CD4-positive, alpha-beta T cell (primary cell): ENCODE measurements at regions not wholly inside any gene's neighbourhood (a gene's known extent, or its start where the extent isn't known, plus 50 kb on each side); places are given as distances from the start of the nearest gene placed in this dataset.

Experiments used
- ATAC-seq: fragments of 200-7000 bp; cut with Tn5 transposase; one replicate; pipeline ENCODE4 v1.10.0; 2022; ENCODE audit warnings: mild to moderate bottlenecking; ENCODE audit not compliant: poor library complexity
- CTCF ChIA-PET: fragments of 350-600 bp; sonication (Branson Sonifier 250); formaldehyde crosslinking; loops from one replicate; lab custom pipeline; 2021; ENCODE audit warnings: antibody characterized with exemption, inconsistent platforms; lab: Charles Lee
- POLR2A ChIA-PET: fragments of 350-600 bp; sonication (Branson Sonifier 250); formaldehyde crosslinking; loops from one replicate; lab custom pipeline; 2021; ENCODE audit warnings: antibody characterized with exemption, inconsistent platforms; lab: Charles Lee
- DNase-seq, 14 experiments: peaks; one replicate each; pipeline ENCODE4 v3.0.0-alpha.2; 2013 to 2020; ENCODE audit warnings: mixed read lengths in 2 of 14
- H3K27ac ChIP-seq, 2 donors: one replicate each; pipeline versions ENCODE4 v1.5.1 to v1.7.0; 2013; ENCODE audit warnings: low read length in 2 of 2, low read depth in 1 of 2, mild to moderate bottlenecking in 1 of 2
- H3K27me3 ChIP-seq, 2 experiments: 1 replicate in 1 of 2; 2 replicates in 1 of 2; pipeline versions ENCODE4 v1.6.1 to v1.7.0; 2013; ENCODE audit warnings: low read length in 2 of 2, control low read depth in 1 of 2, mild to moderate bottlenecking in 1 of 2, moderate library complexity in 1 of 2; ENCODE audit not compliant: insufficient read depth in 2 of 2, control insufficient read depth in 1 of 2
- H3K36me3 ChIP-seq: one replicate; pipeline ENCODE4 v1.6.1; 2013; ENCODE audit warnings: low read length, control low read depth; ENCODE audit not compliant: insufficient read depth
- H3K4me1 ChIP-seq: one replicate; pipeline ENCODE4 v1.6.1; 2013; ENCODE audit warnings: low read length, control low read depth; ENCODE audit not compliant: insufficient read depth
- H3K4me3 ChIP-seq: one replicate; pipeline ENCODE4 v1.5.1; 2013; ENCODE audit warnings: mild to moderate bottlenecking, low read length, moderate library complexity
- H3K9me3 ChIP-seq, 2 experiments: 1 replicate in 1 of 2; 2 replicates in 1 of 2; pipeline versions ENCODE4 v1.6.1 to v1.7.0; 2013; ENCODE audit warnings: low read length in 2 of 2, mild to moderate bottlenecking in 2 of 2, control low read depth in 1 of 2, moderate library complexity in 1 of 2; ENCODE audit not compliant: control insufficient read depth in 1 of 2, insufficient read depth in 1 of 2
- H3K27ac Mint-ChIP-seq: one replicate; pipeline ENCODE4 v1.8.0; 2020; ENCODE audit warnings: mixed read lengths
- H3K27me3 Mint-ChIP-seq: one replicate; pipeline ENCODE4 v1.8.0; 2021; ENCODE audit warnings: mixed read lengths
- H3K36me3 Mint-ChIP-seq: one replicate; pipeline ENCODE4 v1.8.0; 2021; ENCODE audit warnings: low read depth, mixed read lengths
- H3K4me1 Mint-ChIP-seq: one replicate; pipeline ENCODE4 v1.8.0; 2021; ENCODE audit warnings: low read depth, mixed read lengths
- H3K4me3 Mint-ChIP-seq: one replicate; pipeline ENCODE4 v1.8.0; 2020; ENCODE audit warnings: mild to moderate bottlenecking, mixed read lengths
- H3K9me3 Mint-ChIP-seq: one replicate; pipeline ENCODE4 v1.8.0; 2020; ENCODE audit warnings: mixed read lengths
- CTCF ChIP-seq: fragments of 200-600 bp; IDR thresholded peaks from one replicate; pipeline ENCODE4 v1.8.0; 2022; ENCODE audit warnings: antibody characterized with exemption, mild to moderate bottlenecking
- intact Hi-C, 2 experiments: fragments of 100-400 bp; cut with DNase I in 1 of 2; cut with micrococcal nuclease in 1 of 2; formaldehyde crosslinking; loops; one replicate each; pipeline versions ENCODE4 v1.15.1 to v1.9.0; 2023 to 2025; cut with DNase I, micrococcal nuclease

GRCh38 chr22:47284360-47284759, 521.9 kb downstream of the TBC1D22A start:
- no peaks in the 10 kb centered on the region for H3K4me1 Mint-ChIP-seq
- H3K36me3 Mint-ChIP-seq, result no peaks in the 10 kb centered on the region
- Histone ChIP-seq H3K27me3 (peaks cover 0 to 2% of the 10 kb centered on the region in 2 experiments), H3K4me3 (no peak overlapping the region), H3K4me1 (no peaks in the 10 kb centered on the region), H3K9me3 (peaks cover 0 to 13% of the 10 kb centered on the region in 2 experiments), H3K27ac (no peak overlapping the region), H3K36me3 (no peaks in the 10 kb centered on the region)
- H3K4me3 Mint-ChIP-seq, result no peak overlapping the region
- ChIA-PET CTCF (no interaction called here), POLR2A (no interaction called here)
- H3K9me3 Mint-ChIP-seq, result no peaks in the 10 kb centered on the region
- peaks cover 10% of the 10 kb centered on the region for H3K27me3 Mint-ChIP-seq
- intact Hi-C loops, result no loop called here
- ATAC-seq (no peak), DNase-seq (no peak)
- H3K27ac Mint-ChIP-seq, result no peak overlapping the region
- no peak for TF ChIP-seq CTCF

- peaks cover 0 to 2% of the 10 kb centered on the region in 2 experiments for H3K27me3 ChIP-seq
- no peak overlapping the region for H3K4me3 ChIP-seq
- no peak overlapping the region for H3K27ac Mint-ChIP-seq
- H3K36me3 Mint-ChIP-seq, result no peaks in the 10 kb centered on the region
- no peaks in the 10 kb centered on the region for H3K4me1 Mint-ChIP-seq
- intact Hi-C loops, result no loop called here
- ATAC-seq (no peak), DNase-seq (no peak)
- ChIA-PET CTCF (no interaction called here), POLR2A (no interaction called here)
- H3K4me3 Mint-ChIP-seq, result no peak overlapping the region
- H3K4me1 ChIP-seq, result no peaks in the 10 kb centered on the region
- no peak overlapping the region for H3K27ac ChIP-seq
- H3K36me3 ChIP-seq, result no peaks in the 10 kb centered on the region
- H3K27me3 Mint-ChIP-seq, result peaks cover 10% of the 10 kb centered on the region
- H3K9me3 ChIP-seq, result peaks cover 0 to 13% of the 10 kb centered on the region in 2 experiments
- no peaks in the 10 kb centered on the region for H3K9me3 Mint-ChIP-seq
- TF ChIP-seq CTCF, result no peak
These were observed 521.3 kb downstream of the TBC1D22A start for GRCh38 chr22:47283616-47284270.

GRCh38 chr22:47282851-47283250, 520.4 kb downstream of the TBC1D22A start:
- intact Hi-C loops, result no loop called here
- Histone ChIP-seq H3K9me3 (peaks cover 0 to 13% of the 10 kb centered on the region in 2 experiments), H3K36me3 (no peaks in the 10 kb centered on the region), H3K27ac (no peak overlapping the region), H3K4me3 (no peak overlapping the region), H3K27me3 (peaks cover 0 to 2% of the 10 kb centered on the region in 2 experiments), H3K4me1 (no peaks in the 10 kb centered on the region)
- POLR2A ChIA-PET, result no interaction called here
- H3K27ac Mint-ChIP-seq, result no peak overlapping the region
- DNase-seq (no peak), ATAC-seq (no peak)
- H3K4me3 Mint-ChIP-seq, result no peak overlapping the region
- no peaks in the 10 kb centered on the region for H3K4me1 Mint-ChIP-seq
- no peak for TF ChIP-seq CTCF
- H3K36me3 Mint-ChIP-seq, result no peaks in the 10 kb centered on the region
- no peaks in the 10 kb centered on the region for H3K9me3 Mint-ChIP-seq
- CTCF ChIA-PET, result no interaction called here
- H3K27me3 Mint-ChIP-seq, result peaks cover 4% of the 10 kb centered on the region
